ENCODE measurements at regions not wholly inside any gene's neighbourhood (a gene's known extent, or its start where the extent isn't known, plus 50 kb on each side); places are given as distances from the start of the nearest gene placed in this dataset.

GRCh38 chr11:128234143-128234542, 353.2 kb downstream of the ETS1 start:
- no peak for TF ChIP-seq SNAI2 (CRISPR knock-in tag; IDR thresholded peaks at IDR 0.05)
- no peak for TF ChIP-seq ZNF8 (CRISPR knock-in tag; IDR thresholded peaks at IDR 0.05)
- no peak for TF ChIP-seq ZNF70 (CRISPR knock-in tag; IDR thresholded peaks at IDR 0.05)
- no peak for TF ChIP-seq ZFP30 (CRISPR knock-in tag; IDR thresholded peaks at IDR 0.05)
- TF ChIP-seq PPARA (CRISPR knock-in tag; IDR thresholded peaks at IDR 0.05; ENCODE audit: borderline replicate concordance): no peak
- no peak for TF ChIP-seq ESRRG (CRISPR knock-in tag; IDR thresholded peaks at IDR 0.05)
- TF ChIP-seq ZFP3 (CRISPR knock-in tag; IDR thresholded peaks at IDR 0.05): no peak
- TF ChIP-seq ZNF565 (CRISPR knock-in tag; conservative IDR thresholded peaks at IDR 0.05; ENCODE audit: low read depth): no peak
- TF ChIP-seq TCF4 (CRISPR knock-in tag; IDR thresholded peaks at IDR 0.05; ENCODE audit: borderline replicate concordance): no peak
- TF ChIP-seq, protein P1, sequence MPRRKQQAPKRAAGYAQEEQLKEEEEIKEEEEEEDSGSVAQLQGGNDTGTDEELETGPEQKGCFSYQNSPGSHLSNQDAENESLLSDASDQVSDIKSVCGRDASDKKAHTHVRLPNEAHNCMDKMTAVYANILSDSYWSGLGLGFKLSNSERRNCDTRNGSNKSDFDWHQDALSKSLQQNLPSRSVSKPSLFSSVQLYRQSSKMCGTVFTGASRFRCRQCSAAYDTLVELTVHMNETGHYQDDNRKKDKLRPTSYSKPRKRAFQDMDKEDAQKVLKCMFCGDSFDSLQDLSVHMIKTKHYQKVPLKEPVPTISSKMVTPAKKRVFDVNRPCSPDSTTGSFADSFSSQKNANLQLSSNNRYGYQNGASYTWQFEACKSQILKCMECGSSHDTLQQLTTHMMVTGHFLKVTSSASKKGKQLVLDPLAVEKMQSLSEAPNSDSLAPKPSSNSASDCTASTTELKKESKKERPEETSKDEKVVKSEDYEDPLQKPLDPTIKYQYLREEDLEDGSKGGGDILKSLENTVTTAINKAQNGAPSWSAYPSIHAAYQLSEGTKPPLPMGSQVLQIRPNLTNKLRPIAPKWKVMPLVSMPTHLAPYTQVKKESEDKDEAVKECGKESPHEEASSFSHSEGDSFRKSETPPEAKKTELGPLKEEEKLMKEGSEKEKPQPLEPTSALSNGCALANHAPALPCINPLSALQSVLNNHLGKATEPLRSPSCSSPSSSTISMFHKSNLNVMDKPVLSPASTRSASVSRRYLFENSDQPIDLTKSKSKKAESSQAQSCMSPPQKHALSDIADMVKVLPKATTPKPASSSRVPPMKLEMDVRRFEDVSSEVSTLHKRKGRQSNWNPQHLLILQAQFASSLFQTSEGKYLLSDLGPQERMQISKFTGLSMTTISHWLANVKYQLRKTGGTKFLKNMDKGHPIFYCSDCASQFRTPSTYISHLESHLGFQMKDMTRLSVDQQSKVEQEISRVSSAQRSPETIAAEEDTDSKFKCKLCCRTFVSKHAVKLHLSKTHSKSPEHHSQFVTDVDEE (CRISPR knock-in tag; IDR thresholded peaks at IDR 0.05): no peak
- TF ChIP-seq TOX (CRISPR knock-in tag; IDR thresholded peaks at IDR 0.05; ENCODE audit: borderline replicate concordance): no peak
- no peak for TF ChIP-seq CSRNP3 (CRISPR knock-in tag; IDR thresholded peaks at IDR 0.05)
